ENCODE measurements at regions not wholly inside any gene's neighbourhood (a gene's known extent, or its start where the extent isn't known, plus 50 kb on each side); places are given as distances from the start of the nearest gene placed in this dataset.

- BruUV-seq (replicated peaks), result no TSS peak
- FAIRE-seq, result no peak
- H3K9me1 ChIP-seq (replicated peaks; ENCODE audit: control insufficient read depth, extremely low read depth, insufficient read depth, low read length), result no peaks in the 10 kb centered on the region
These were observed 237.7 kb upstream of the C1orf174 start for GRCh38 chr1:4137621-4138415.

More at GRCh38 chr1:4137621-4138415, 237.7 kb upstream of the C1orf174 start:
- dilution Hi-C loops (cut with MboI; ENCODE audit: extremely low pct_ligation_motif_present, low sequenced_read_pairs), result no loop called here
- Histone ChIP-seq H3K27me3 (ENCODE audit: control insufficient read depth in 2 of 2, insufficient read depth in 2 of 2, low read length in 2 of 2) (no peaks in the 10 kb centered on the region), H3K9ac (replicated peaks; ENCODE audit: extremely low read depth, insufficient read depth, low read length) (no peak overlapping the region), H3K9me3 (replicated peaks; ENCODE audit: control insufficient read depth, insufficient read depth, low read length) (peaks cover 16% of the 10 kb centered on the region), H2AFZ (ENCODE audit: low read depth, low read length) (no peak overlapping the region), H3K4me2 (ENCODE audit: insufficient read depth, low read length) (no peak overlapping the region), H3K4me3 (replicated peaks in 1 of 3; ENCODE audit: insufficient read depth in 1 of 3, low read depth in 1 of 3, low read length in 3 of 3) (no peak overlapping the region), H4K20me1 (replicated peaks; ENCODE audit: control insufficient read depth, extremely low read depth, insufficient read depth, low read length) (no peaks in the 10 kb centered on the region), H3K36me3 (ENCODE audit: control insufficient read depth in 2 of 2, extremely low read depth in 1 of 2, insufficient read depth in 2 of 2, low read length in 2 of 2) (no peaks in the 10 kb centered on the region), H3K4me1 (ENCODE audit: control insufficient read depth, extremely low read depth, insufficient read depth, low read length) (no peaks in the 10 kb centered on the region), H3K79me2 (ENCODE audit: control insufficient read depth, insufficient read depth, low read length) (no peaks in the 10 kb centered on the region), H3K27ac (ENCODE audit: insufficient read depth, low read depth, low read length) (no peak overlapping the region)
- ChIA-PET POLR2A (no interaction called here), CTCF (no interaction called here)
- TF ChIP-seq EZH2 (IDR thresholded peaks at IDR 0.05; ENCODE audit: borderline replicate concordance, low read depth, low read length, severe bottlenecking) (no peak), MYC (IDR thresholded peaks at IDR 0.05; ENCODE audit: low read depth, low read length) (no peak), CTCF (IDR thresholded peaks at IDR 0.05; ENCODE audit: extremely low read depth in 1 of 2, insufficient read depth in 1 of 2, low read depth in 1 of 2, low read length in 2 of 2) (no peak), POLR2A (IDR thresholded peaks at IDR 0.05; ENCODE audit: low read depth, low read length) (no peak), MAX (IDR thresholded peaks at IDR 0.05; ENCODE audit: insufficient read depth, insufficient read length) (no peak)
- DNase-seq (ENCODE audit: low read depth, low spot score), result no peak
- intact Hi-C loops (cut with micrococcal nuclease), result no loop called here
